Urinary bladder (tissue), 3 donors: ENCODE measurements at regions not wholly inside any gene's neighbourhood (a gene's known extent, or its start where the extent isn't known, plus 50 kb on each side); places are given as distances from the start of the nearest gene placed in this dataset.

Source experiments
- DNase-seq: peaks from one replicate; pipeline ENCODE4 v3.0.0-alpha.2; 2015; ENCODE audit errors: extremely low spot score
- H3K27ac ChIP-seq: one replicate; pipeline ENCODE4 v1.5.1; 2013; ENCODE audit warnings: low read depth, mild to moderate bottlenecking, moderate library complexity
- H3K36me3 ChIP-seq: one replicate; pipeline ENCODE4 v1.6.1; 2013; ENCODE audit warnings: mild to moderate bottlenecking, moderate library complexity; ENCODE audit not compliant: insufficient read depth
- H3K4me1 ChIP-seq: one replicate; pipeline ENCODE4 v1.6.1; 2013; ENCODE audit warnings: mild to moderate bottlenecking, moderate library complexity; ENCODE audit not compliant: insufficient read depth
- H3K4me3 ChIP-seq: one replicate; pipeline ENCODE4 v1.5.1; 2013; ENCODE audit warnings: low read depth, low read length
- WGBS: extraction: QIAGEN DNeasy Blood & Tissue Kit; methylation state at CpG from one replicate; pipeline ENCODE4 v1.1.7; 2013; 5-methylcytosine and 5-hydroxymethylcytosine counted together
- donor health status: healthy with polysubstance abuse.
- donor health status: healthy.

DNA sequence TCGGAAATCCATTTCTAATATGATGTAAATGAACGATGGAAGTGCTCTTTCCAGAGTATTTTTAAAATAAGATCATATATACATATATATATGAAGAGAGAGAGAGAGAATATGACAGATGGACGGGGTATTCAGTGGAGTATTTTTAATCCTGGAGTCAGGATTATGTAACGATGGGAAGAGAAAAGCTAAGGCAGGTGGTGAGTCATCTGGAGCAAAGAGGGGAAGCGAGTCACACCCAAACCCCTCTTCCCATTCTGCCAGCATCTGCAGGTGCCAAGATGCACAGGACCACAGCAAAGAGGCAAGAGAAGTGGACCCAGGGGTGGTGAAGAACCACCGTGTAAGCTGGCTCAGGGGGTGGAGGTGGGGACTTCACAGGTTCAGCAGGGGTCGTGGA, 102.7 kb upstream of the GRIK3 start:
- Histone ChIP-seq H3K36me3 (no peaks in the 10 kb centered on the region), H3K27ac (no peak overlapping the region), H3K4me1 (no peaks in the 10 kb centered on the region), H3K4me3 (no peak overlapping the region)
- no peak for DNase-seq
- 59% methylated on average over 7 of the region's 7 CpGs for WGBS

DNA sequence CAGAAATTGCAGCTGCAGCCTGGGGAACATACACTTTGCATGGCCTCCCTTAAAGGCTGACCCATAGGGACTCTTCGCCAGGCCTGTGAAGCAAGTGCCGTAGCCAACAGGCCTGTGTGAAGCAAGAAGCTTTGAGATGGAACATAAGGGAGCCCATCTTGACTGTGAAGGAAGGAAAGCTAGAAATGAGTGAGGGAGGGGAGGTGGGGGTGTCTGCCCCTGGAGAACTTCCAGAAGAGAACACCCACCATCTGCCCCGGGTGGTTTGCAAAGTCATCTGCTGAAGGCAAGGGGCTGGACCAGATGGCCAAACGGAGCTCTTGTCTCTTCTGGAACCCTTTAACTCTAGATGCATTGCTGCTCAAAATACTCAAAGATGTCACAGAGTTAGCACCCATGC, 103.3 kb upstream of the GRIK3 start:
- H3K27ac ChIP-seq, result no peak overlapping the region

DNA sequence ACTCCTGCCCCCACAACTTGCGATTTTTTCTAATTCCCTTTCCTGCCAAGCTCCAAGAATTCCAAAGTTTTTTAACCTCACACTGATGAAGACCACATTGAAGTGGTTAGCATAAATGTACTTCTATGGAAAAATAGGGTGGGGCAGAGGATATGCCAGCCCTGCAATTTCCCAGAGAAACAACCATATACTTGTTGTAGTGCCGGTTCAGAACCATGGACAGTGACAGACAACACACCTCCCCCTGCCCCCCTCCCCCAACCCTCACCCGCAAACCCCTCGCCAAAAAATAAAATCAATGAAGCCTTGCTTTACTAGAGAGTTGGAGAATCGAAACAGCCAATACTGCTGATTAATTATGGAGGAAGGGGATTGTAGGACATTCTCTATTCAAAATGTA, 109.5 kb upstream of the GRIK3 start:
- no peaks in the 10 kb centered on the region for H3K36me3 ChIP-seq
- no peak overlapping the region for H3K4me3 ChIP-seq
- no peak for DNase-seq
- H3K27ac ChIP-seq, result no peak overlapping the region
- WGBS, result 34% methylated on average over 5 of the region's 5 CpGs
- H3K4me1 ChIP-seq, result no peaks in the 10 kb centered on the region

More for the DNA sequence above, 103.3 kb upstream of the GRIK3 start:
- no peak for DNase-seq
- 78% methylated on average over 4 of the region's 4 CpGs for WGBS
- no peak overlapping the region for H3K4me3 ChIP-seq
- H3K36me3 ChIP-seq, result no peaks in the 10 kb centered on the region
- no peaks in the 10 kb centered on the region for H3K4me1 ChIP-seq

DNA sequence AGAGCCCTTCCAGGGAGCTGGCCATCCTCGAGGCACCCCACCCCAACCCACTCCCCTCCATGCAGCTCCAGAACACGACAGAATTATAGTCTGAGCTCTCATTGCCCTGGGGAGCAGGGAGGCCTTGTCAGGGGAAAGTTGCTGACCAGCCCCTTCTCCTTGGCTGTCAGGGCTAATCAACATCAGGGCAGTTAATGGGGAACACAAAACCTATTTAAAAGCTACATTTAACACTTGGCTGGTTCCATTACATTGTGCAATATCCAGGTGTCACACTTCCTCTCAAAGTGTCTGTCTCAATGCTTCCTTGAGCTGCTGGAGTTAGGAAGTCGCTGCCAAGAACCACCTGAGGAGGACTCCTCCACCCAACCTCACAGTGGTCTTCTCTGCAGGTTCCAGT, 111.8 kb upstream of the GRIK3 start:
- 46% methylated on average over 3 of the region's 3 CpGs for WGBS
- H3K4me1 ChIP-seq, result no peaks in the 10 kb centered on the region
- H3K36me3 ChIP-seq, result no peaks in the 10 kb centered on the region
- no peak overlapping the region for H3K4me3 ChIP-seq
- DNase-seq, result no peak
- no peak overlapping the region for H3K27ac ChIP-seq

DNA sequence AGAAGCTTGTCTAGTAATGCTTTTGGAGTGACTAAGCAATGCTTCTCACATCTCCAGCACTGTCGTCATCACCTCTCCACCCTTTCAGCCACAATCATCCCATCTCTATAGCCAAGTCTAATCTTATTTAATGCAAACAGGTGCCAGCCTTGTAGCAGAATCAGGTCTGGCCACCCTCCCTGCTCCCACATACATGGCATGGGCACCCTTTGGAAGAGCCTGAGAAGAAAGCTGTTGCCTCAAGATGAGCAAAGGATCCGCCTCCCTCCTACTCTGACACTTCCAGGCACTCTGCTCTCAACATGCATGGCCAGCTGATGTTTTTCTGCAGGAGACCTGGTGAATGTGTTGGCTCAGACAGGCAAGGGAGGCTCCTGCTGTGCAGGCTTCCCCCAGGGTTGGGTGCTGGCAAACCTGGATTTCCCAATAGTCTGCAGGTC, 113.1 kb upstream of the GRIK3 start:
- DNase-seq, result no peak
- 77% methylated on average over 2 of the region's 2 CpGs for WGBS

DNA sequence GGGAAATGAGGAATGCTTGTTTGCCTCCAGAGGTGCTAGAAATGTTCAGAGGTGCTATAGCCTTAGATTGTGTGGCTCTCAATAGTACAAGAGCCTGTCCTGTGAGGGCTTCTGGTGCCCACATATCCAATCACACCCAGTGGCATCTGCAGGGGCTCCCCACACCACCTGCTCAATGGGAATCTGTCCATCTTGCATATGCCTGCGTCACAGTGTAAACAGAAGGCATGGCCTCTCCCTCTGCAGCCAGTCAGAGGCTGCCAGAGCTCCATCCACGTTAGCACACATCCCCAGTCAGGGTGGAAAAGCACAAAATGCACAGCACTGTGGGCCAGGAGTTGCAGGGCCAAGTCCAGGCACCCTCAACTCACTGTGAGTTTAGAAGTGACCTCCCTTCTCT, 113.6 kb upstream of the GRIK3 start:
- no peaks in the 10 kb centered on the region for H3K36me3 ChIP-seq
- no peaks in the 10 kb centered on the region for H3K4me1 ChIP-seq
- 51% methylated on average over 2 of the region's 2 CpGs for WGBS
- DNase-seq, result no peak
- no peak overlapping the region for H3K27ac ChIP-seq
- no peak overlapping the region for H3K4me3 ChIP-seq

More for the DNA sequence above, 113.1 kb upstream of the GRIK3 start:
- no peak overlapping the region for H3K27ac ChIP-seq
- H3K4me3 ChIP-seq, result no peak overlapping the region
- no peaks in the 10 kb centered on the region for H3K36me3 ChIP-seq
- H3K4me1 ChIP-seq, result no peaks in the 10 kb centered on the region

DNA sequence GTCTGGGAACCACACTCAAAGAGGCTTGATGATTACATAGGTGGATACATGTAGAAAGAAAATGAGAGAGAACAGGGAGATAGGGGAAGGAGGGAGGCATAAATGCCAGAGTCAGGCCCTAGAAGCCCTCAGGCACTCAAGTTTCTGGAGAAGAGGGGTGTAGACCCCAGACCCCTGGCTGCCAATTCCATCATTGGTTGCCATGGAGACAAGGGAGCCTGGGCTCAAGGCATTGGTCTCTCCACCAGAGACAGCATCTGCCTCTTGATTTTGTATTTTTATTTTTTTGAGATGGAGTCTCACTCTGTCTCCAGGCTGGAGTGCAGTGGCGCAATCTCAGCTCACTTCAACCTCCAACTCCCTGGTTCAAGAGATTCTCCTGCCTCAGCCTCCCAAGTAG, 114.3 kb upstream of the GRIK3 start:
- Histone ChIP-seq H3K4me1 (no peaks in the 10 kb centered on the region), H3K36me3 (no peaks in the 10 kb centered on the region), H3K4me3 (no peak overlapping the region), H3K27ac (no peak overlapping the region)
- WGBS, result 93% methylated on average over 1 of the region's 1 CpG
- no peak for DNase-seq

DNA sequence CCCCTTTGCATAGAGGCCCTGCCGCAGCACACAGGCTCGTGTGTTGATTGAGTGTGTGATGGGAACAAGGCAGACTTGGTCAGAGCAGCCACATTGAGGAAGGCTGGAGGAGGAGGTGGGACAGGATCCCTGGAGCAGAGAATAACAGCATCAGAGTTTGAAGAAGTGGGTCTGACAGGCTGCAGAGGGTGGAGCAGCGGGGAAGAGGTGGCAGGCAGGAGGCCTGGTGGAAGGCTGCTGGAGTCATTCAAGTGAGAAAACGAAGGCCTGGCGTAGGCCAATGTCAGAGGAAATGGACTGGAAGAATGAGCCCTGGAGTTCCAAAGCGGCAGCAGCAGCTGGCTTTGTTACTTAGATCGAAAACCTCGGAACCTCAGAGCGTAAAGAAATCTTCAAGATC, 115.0 kb upstream of the GRIK3 start:
- Histone ChIP-seq H3K36me3 (no peaks in the 10 kb centered on the region), H3K4me3 (no peak overlapping the region), H3K27ac (no peak overlapping the region), H3K4me1 (no peaks in the 10 kb centered on the region)
- no peak for DNase-seq
- WGBS, result 65% methylated on average over 9 of the region's 9 CpGs

DNA sequence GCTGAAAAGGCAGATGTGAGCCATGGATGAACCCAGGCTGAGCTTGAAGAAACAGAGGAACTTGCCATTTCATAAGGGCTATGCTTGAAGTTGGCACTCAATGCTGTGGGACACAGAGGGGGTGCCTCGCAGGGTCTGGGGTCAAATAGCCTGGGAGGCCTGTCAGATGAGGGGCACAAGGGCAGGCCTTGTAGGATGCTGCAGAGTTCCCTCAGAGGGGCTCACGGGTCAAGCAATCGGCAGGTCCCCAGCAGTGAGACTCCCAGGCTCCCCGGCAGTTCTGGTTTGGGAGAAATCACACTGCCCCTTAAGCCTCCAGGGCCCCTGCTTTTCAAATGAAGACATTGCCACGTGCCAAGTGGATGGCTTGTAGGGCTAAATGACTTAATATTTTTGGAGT, 116.7 kb upstream of the GRIK3 start:
- 60% methylated on average over 5 of the region's 5 CpGs for WGBS
- Histone ChIP-seq H3K27ac (no peak overlapping the region), H3K4me3 (no peak overlapping the region), H3K36me3 (no peaks in the 10 kb centered on the region), H3K4me1 (no peaks in the 10 kb centered on the region)
- no peak for DNase-seq

DNA sequence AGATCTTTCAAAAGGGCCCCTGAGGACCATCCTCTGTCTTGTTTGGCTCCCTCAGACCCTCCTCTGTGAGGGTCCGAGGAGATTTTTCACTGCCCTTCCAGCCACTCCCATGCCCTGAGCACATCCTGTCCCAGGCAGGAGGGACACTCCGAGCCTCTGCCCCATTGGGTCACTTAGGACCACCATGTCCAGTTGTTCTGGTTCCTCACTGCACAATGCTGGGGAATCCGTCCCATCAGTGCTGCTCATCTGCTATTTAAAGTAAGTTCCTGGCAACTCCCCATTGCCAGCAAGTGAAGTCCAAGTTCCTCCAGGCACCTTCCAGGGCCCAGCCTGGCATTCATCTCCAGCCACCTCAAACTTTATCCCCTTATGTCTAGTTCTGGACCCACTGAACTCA, 117.5 kb upstream of the GRIK3 start:
- H3K27ac ChIP-seq, result no peak overlapping the region
- H3K4me3 ChIP-seq, result no peak overlapping the region
- no peaks in the 10 kb centered on the region for H3K4me1 ChIP-seq
- H3K36me3 ChIP-seq, result no peaks in the 10 kb centered on the region
- DNase-seq, result no peak
- 70% methylated on average over 3 of the region's 3 CpGs for WGBS

DNA sequence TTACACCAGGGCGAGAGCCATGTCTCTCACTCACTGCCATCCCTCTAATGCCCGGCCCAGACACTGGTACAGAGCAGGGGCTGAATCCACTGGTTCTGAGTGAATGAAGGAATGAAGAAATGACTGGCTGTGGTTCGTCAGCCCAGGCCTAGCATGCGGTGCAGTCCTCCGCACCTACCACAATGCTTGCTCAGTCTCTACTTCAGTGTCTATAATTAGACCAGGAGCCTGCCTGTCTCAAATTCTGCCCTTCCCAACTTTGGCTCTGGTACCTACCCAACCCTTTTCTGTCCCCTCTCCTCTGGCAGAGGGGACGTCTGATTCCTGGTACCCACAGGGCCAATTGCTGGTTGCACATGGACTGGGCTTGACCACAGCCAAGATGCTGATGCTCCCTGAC, 118.2 kb upstream of the GRIK3 start:
- 80% methylated on average over 6 of the region's 6 CpGs for WGBS
- no peak overlapping the region for H3K27ac ChIP-seq
- H3K4me1 ChIP-seq, result no peaks in the 10 kb centered on the region
- no peaks in the 10 kb centered on the region for H3K36me3 ChIP-seq
- DNase-seq, result no peak
- H3K4me3 ChIP-seq, result no peak overlapping the region

DNA sequence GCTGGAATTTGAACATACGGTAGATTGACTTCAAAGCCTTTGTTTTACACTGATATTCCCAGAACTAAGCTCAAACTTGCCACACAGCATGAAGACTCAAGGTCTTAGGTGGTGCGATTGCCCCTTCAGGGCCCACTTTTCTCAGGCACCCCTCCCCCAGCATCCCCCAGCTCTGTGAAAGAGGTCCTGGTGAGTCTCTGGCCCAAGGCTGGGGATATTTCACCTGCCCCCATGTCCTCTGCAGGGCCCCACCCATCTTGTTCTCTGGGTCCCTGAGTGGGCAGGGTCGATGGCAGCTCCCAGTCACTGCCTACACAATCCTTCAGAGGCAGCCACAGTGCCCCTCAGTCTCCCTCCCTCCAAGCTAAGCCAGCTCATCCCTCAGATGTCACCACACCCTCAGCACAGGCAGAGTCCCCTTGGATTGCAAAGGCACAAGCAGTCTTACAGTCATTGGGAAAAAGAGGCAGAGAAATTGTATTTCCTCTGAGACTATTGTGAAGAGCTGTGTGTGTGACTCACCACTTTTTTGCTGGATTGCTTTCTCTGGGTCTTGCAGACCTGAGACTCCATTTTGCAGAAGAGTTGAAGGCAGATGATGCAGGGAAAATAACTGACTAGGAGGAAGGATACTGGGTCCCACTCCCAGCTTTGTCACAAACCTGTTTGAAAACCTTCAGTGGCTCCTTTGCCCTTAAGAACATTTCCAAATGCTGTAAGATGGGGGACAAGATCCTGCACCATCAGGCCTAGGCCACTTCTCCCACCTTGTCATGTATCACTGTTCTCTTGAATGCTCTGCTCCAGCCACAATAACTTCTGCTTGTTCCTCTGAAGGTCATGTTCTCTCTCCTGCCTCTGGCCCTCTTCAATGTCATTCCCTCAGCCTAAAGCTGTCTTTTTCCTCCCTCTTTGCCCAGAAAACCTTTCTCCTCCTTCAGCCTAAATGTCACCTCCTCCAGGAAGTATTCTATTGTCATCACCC, 119.1 kb upstream of the GRIK3 start:
- no peak for DNase-seq
- no peaks in the 10 kb centered on the region for H3K36me3 ChIP-seq
- 75% methylated on average over 3 of the region's 3 CpGs for WGBS
- no peak overlapping the region for H3K27ac ChIP-seq
- no peak overlapping the region for H3K4me3 ChIP-seq
- H3K4me1 ChIP-seq, result no peaks in the 10 kb centered on the region

DNA sequence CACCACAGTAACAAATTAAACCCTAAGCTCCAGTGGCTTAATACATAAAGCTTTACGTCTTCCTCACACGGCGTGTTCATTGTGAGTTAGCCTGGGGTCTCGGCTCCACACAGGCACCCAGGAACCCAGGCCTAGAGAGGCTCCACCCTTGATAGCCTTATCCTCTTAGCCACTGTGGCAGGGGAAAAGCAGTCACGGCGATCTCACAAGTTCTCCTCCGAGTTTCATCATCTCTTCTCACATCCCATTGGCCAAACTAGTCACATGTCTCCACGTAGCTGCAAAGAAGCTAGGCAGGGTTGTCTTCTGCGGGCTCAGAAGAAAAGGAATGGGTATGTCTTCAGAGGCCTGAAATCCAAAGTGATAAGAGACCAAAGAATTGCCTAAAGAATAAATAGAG, 122.3 kb upstream of the GRIK3 start:
- Histone ChIP-seq H3K27ac (no peak overlapping the region), H3K4me1 (no peaks in the 10 kb centered on the region), H3K4me3 (no peak overlapping the region), H3K36me3 (no peaks in the 10 kb centered on the region)
- WGBS, result 66% methylated on average over 9 of the region's 9 CpGs
- no peak for DNase-seq

DNA sequence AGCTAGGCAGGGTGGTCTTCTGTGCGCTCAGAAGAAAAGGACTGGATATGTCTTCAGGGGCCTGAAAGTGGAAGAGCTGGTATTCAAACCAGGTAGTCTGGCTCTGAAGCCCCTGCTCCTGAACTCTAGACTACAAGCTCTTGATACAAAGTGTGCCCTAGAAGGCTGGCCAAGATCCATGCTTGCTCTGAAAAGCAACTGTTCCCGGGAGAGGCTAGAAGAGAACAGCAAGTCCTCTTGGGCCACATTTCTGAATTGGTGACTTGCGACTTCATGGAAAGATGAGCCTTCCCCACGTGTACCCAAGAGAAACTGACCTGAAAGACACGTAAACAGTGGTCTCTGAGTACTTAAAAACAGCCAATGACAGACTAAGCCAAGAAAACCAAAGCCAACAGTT, 123.3 kb upstream of the GRIK3 start:
- no peak for DNase-seq
- WGBS, result 61% methylated on average over 5 of the region's 5 CpGs
- Histone ChIP-seq H3K27ac (no peak overlapping the region), H3K4me1 (no peaks in the 10 kb centered on the region), H3K4me3 (no peak overlapping the region), H3K36me3 (no peaks in the 10 kb centered on the region)
